ENCODE measurements at regions not wholly inside any gene's neighbourhood (a gene's known extent, or its start where the extent isn't known, plus 50 kb on each side); places are given as distances from the start of the nearest gene placed in this dataset.

GRCh38 chr2:195364015-195364965 is 292.7 kb upstream of the SLC39A10 start:
- DNase-seq (no peak), ATAC-seq (no peak)
- no peak overlapping the region for H3K27ac ChIP-seq (ENCODE audit: low read length)
- intact Hi-C loops (cut with DNase I) = no loop called here
- WGBS = 72% methylated on average over 5 of the region's 5 CpGs
- no peaks in the 10 kb centered on the region for H3K4me1 ChIP-seq (ENCODE audit: control insufficient read depth, insufficient read depth, low read length)
- H3K4me3 ChIP-seq (ENCODE audit: low read length) = no peak overlapping the region
- no peaks in the 10 kb centered on the region for H3K27me3 ChIP-seq (ENCODE audit: control insufficient read depth, insufficient read depth)
- H3K9me3 ChIP-seq (ENCODE audit: control insufficient read depth, low read length) = no peaks in the 10 kb centered on the region

GRCh38 chr2:195363496-195363895 is 293.5 kb upstream of the SLC39A10 start:
- DNase-seq (no peak), ATAC-seq (no peak)
- Histone ChIP-seq H3K9me3 (ENCODE audit: control insufficient read depth, low read length) (no peaks in the 10 kb centered on the region), H3K4me1 (ENCODE audit: control insufficient read depth, insufficient read depth, low read length) (no peaks in the 10 kb centered on the region), H3K27me3 (ENCODE audit: control insufficient read depth, insufficient read depth) (no peaks in the 10 kb centered on the region), H3K27ac (ENCODE audit: low read length) (no peak overlapping the region), H3K4me3 (ENCODE audit: low read length) (no peak overlapping the region)
- intact Hi-C loops (cut with DNase I) = no loop called here
- WGBS = 73% methylated on average over 1 of the region's 1 CpG

- 37% methylated on average over 1 of the region's 1 CpG for WGBS
- no peaks in the 10 kb centered on the region for H3K27me3 ChIP-seq (ENCODE audit: control insufficient read depth, insufficient read depth)
- DNase-seq (no peak), ATAC-seq (no peak)
- intact Hi-C loops (cut with DNase I) = no loop called here
- H3K27ac ChIP-seq (ENCODE audit: low read length) = no peak overlapping the region
- H3K4me1 ChIP-seq (ENCODE audit: control insufficient read depth, insufficient read depth, low read length) = no peaks in the 10 kb centered on the region
- no peak overlapping the region for H3K4me3 ChIP-seq (ENCODE audit: low read length)
- H3K9me3 ChIP-seq (ENCODE audit: control insufficient read depth, low read length) = no peaks in the 10 kb centered on the region
Measured at GRCh38 chr2:195360242-195360641, 296.8 kb upstream of the SLC39A10 start.

GRCh38 chr2:195359043-195359735 is 297.8 kb upstream of the SLC39A10 start:
- H3K4me1 ChIP-seq (ENCODE audit: control insufficient read depth, insufficient read depth, low read length) = no peaks in the 10 kb centered on the region
- no peak for ATAC-seq
- H3K4me3 ChIP-seq (ENCODE audit: low read length) = no peak overlapping the region
- H3K9me3 ChIP-seq (ENCODE audit: control insufficient read depth, low read length) = no peaks in the 10 kb centered on the region
- intact Hi-C loops (cut with DNase I) = no loop called here
- no peaks in the 10 kb centered on the region for H3K27me3 ChIP-seq (ENCODE audit: control insufficient read depth, insufficient read depth)
- no peak overlapping the region for H3K27ac ChIP-seq (ENCODE audit: low read length)
- WGBS = 70% methylated on average over 7 of the region's 7 CpGs
- no peak for DNase-seq

GRCh38 chr2:195356920-195357440 is 300.0 kb upstream of the SLC39A10 start:
- Histone ChIP-seq H3K9me3 (ENCODE audit: control insufficient read depth, low read length) (no peaks in the 10 kb centered on the region), H3K4me1 (ENCODE audit: control insufficient read depth, insufficient read depth, low read length) (no peaks in the 10 kb centered on the region), H3K4me3 (ENCODE audit: low read length) (no peak overlapping the region), H3K27ac (ENCODE audit: low read length) (no peak overlapping the region), H3K27me3 (ENCODE audit: control insufficient read depth, insufficient read depth) (no peaks in the 10 kb centered on the region)
- intact Hi-C loops (cut with DNase I) = no loop called here
- WGBS = 78% methylated on average over 4 of the region's 4 CpGs
- DNase-seq (no peak), ATAC-seq (no peak)

- H3K27ac ChIP-seq (ENCODE audit: low read length) = no peak overlapping the region
- no peaks in the 10 kb centered on the region for H3K9me3 ChIP-seq (ENCODE audit: control insufficient read depth, low read length)
- no peaks in the 10 kb centered on the region for H3K4me1 ChIP-seq (ENCODE audit: control insufficient read depth, insufficient read depth, low read length)
- DNase-seq = no peak
- WGBS = 23% methylated on average over 1 of the region's 1 CpG
- no peak overlapping the region for H3K4me3 ChIP-seq (ENCODE audit: low read length)
- intact Hi-C loops (cut with DNase I) = no loop called here
- no peak for ATAC-seq
- no peaks in the 10 kb centered on the region for H3K27me3 ChIP-seq (ENCODE audit: control insufficient read depth, insufficient read depth)
Measured at GRCh38 chr2:195356026-195356425, 301.0 kb upstream of the SLC39A10 start.

GRCh38 chr2:195352581-195352980 is 304.4 kb upstream of the SLC39A10 start:
- DNase-seq (no peak), ATAC-seq (no peak)
- H3K9me3 ChIP-seq (ENCODE audit: control insufficient read depth, low read length) = no peaks in the 10 kb centered on the region
- H3K4me3 ChIP-seq (ENCODE audit: low read length) = no peak overlapping the region
- no peaks in the 10 kb centered on the region for H3K4me1 ChIP-seq (ENCODE audit: control insufficient read depth, insufficient read depth, low read length)
- no peak overlapping the region for H3K27ac ChIP-seq (ENCODE audit: low read length)
- 37% methylated on average over 5 of the region's 5 CpGs for WGBS
- intact Hi-C loops (cut with DNase I) = no loop called here
- H3K27me3 ChIP-seq (ENCODE audit: control insufficient read depth, insufficient read depth) = no peaks in the 10 kb centered on the region

GRCh38 chr2:195343942-195344530 is 313.0 kb upstream of the SLC39A10 start:
- H3K27me3 ChIP-seq (ENCODE audit: control insufficient read depth, insufficient read depth) = no peaks in the 10 kb centered on the region
- H3K4me3 ChIP-seq (ENCODE audit: low read length) = no peak overlapping the region
- no peaks in the 10 kb centered on the region for H3K4me1 ChIP-seq (ENCODE audit: control insufficient read depth, insufficient read depth, low read length)
- intact Hi-C loops (cut with DNase I) = no loop called here
- WGBS = 62% methylated on average over 5 of the region's 5 CpGs
- H3K9me3 ChIP-seq (ENCODE audit: control insufficient read depth, low read length) = no peaks in the 10 kb centered on the region
- no peak overlapping the region for H3K27ac ChIP-seq (ENCODE audit: low read length)
- no peak for ATAC-seq
- DNase-seq = no peak

GRCh38 chr2:195343540-195343939 is 313.5 kb upstream of the SLC39A10 start:
- intact Hi-C loops (cut with DNase I) = no loop called here
- Histone ChIP-seq H3K27ac (ENCODE audit: low read length) (no peak overlapping the region), H3K27me3 (ENCODE audit: control insufficient read depth, insufficient read depth) (no peaks in the 10 kb centered on the region), H3K9me3 (ENCODE audit: control insufficient read depth, low read length) (no peaks in the 10 kb centered on the region), H3K4me3 (ENCODE audit: low read length) (no peak overlapping the region), H3K4me1 (ENCODE audit: control insufficient read depth, insufficient read depth, low read length) (no peaks in the 10 kb centered on the region)
- no peak for ATAC-seq
- WGBS = 84% methylated on average over 2 of the region's 2 CpGs
- no peak for DNase-seq

- Histone ChIP-seq H3K27me3 (ENCODE audit: control insufficient read depth, insufficient read depth) (no peaks in the 10 kb centered on the region), H3K4me3 (ENCODE audit: low read length) (no peak overlapping the region), H3K27ac (ENCODE audit: low read length) (no peak overlapping the region), H3K9me3 (ENCODE audit: control insufficient read depth, low read length) (no peaks in the 10 kb centered on the region), H3K4me1 (ENCODE audit: control insufficient read depth, insufficient read depth, low read length) (no peaks in the 10 kb centered on the region)
- DNase-seq (no peak), ATAC-seq (no peak)
- WGBS = 60% methylated on average over 4 of the region's 4 CpGs
- intact Hi-C loops (cut with DNase I) = no loop called here
Measured at GRCh38 chr2:195342061-195342460, 315.0 kb upstream of the SLC39A10 start.

- Histone ChIP-seq H3K4me3 (ENCODE audit: low read length) (no peak overlapping the region), H3K4me1 (ENCODE audit: control insufficient read depth, insufficient read depth, low read length) (no peaks in the 10 kb centered on the region), H3K27ac (ENCODE audit: low read length) (no peak overlapping the region), H3K9me3 (ENCODE audit: control insufficient read depth, low read length) (no peaks in the 10 kb centered on the region), H3K27me3 (ENCODE audit: control insufficient read depth, insufficient read depth) (no peaks in the 10 kb centered on the region)
- 98% methylated on average over 1 of the region's 1 CpG for WGBS
- ATAC-seq (no peak), DNase-seq (no peak)
- intact Hi-C loops (cut with DNase I) = no loop called here
Measured at GRCh38 chr2:195338856-195339255, 318.2 kb upstream of the SLC39A10 start.
